ENCODE measurements at regions not wholly inside any gene's neighbourhood (a gene's known extent, or its start where the extent isn't known, plus 50 kb on each side); places are given as distances from the start of the nearest gene placed in this dataset.
"Not testable (repeated sequence)": the region's sequence is repeated elsewhere in the genome, so short reads cannot be mapped to it uniquely, and the experiment has no call there.

- Mint-ChIP-seq H3K36me3 (ENCODE audit: low read depth, unreplicated experiment) (no peaks in the 10 kb centered on the region), H3K9me3 (ENCODE audit: unreplicated experiment) (no peaks in the 10 kb centered on the region), H3K27me3 (ENCODE audit: unreplicated experiment) (no peaks in the 10 kb centered on the region), H3K27ac (ENCODE audit: unreplicated experiment) (no peak overlapping the region), H3K4me3 (ENCODE audit: unreplicated experiment) (peak overlapping the region; percentile 84), H3K4me1 (ENCODE audit: unreplicated experiment) (peaks cover 5% of the 10 kb centered on the region)
- DNase-seq (ENCODE audit: low spot score) = peak; percentile 85
- TF ChIP-seq CTCF (IDR thresholded peaks at IDR 0.05; ENCODE audit: unreplicated experiment) = peak; percentile 72
Measured at GRCh38 chr6:27126815-27127537, 120.5 kb upstream of the PRSS16 start.

- not testable (repeated sequence) for H3K4me1 Mint-ChIP-seq (ENCODE audit: unreplicated experiment); H3K27me3 Mint-ChIP-seq (ENCODE audit: unreplicated experiment); DNase-seq (ENCODE audit: low spot score); H3K36me3 Mint-ChIP-seq (ENCODE audit: low read depth, unreplicated experiment); H3K4me3 Mint-ChIP-seq (ENCODE audit: unreplicated experiment); H3K27ac Mint-ChIP-seq (ENCODE audit: unreplicated experiment); H3K9me3 Mint-ChIP-seq (ENCODE audit: unreplicated experiment)
Measured at GRCh38 chr6:27127874-27128273, 119.6 kb upstream of the PRSS16 start.

- peaks cover 8% of the 10 kb centered on the region for H3K4me1 Mint-ChIP-seq (ENCODE audit: unreplicated experiment)
- H3K9me3 Mint-ChIP-seq (ENCODE audit: unreplicated experiment) = no peaks in the 10 kb centered on the region
- no peaks in the 10 kb centered on the region for H3K36me3 Mint-ChIP-seq (ENCODE audit: low read depth, unreplicated experiment)
- H3K27me3 Mint-ChIP-seq (ENCODE audit: unreplicated experiment) = no peaks in the 10 kb centered on the region
- no peak overlapping the region for H3K27ac Mint-ChIP-seq (ENCODE audit: unreplicated experiment)
- H3K4me3 Mint-ChIP-seq (ENCODE audit: unreplicated experiment) = no peak overlapping the region
- no peak for DNase-seq (ENCODE audit: low spot score)
- no peak for TF ChIP-seq CTCF (IDR thresholded peaks at IDR 0.05; ENCODE audit: unreplicated experiment)
Measured at GRCh38 chr6:27128311-27129094, 119.0 kb upstream of the PRSS16 start.

- DNase-seq (ENCODE audit: low spot score) = no peak
- no peaks in the 10 kb centered on the region for H3K27me3 Mint-ChIP-seq (ENCODE audit: unreplicated experiment)
- H3K4me1 Mint-ChIP-seq (ENCODE audit: unreplicated experiment) = peaks cover 13% of the 10 kb centered on the region
- no peaks in the 10 kb centered on the region for H3K36me3 Mint-ChIP-seq (ENCODE audit: low read depth, unreplicated experiment)
- no peaks in the 10 kb centered on the region for H3K9me3 Mint-ChIP-seq (ENCODE audit: unreplicated experiment)
- no peak overlapping the region for H3K27ac Mint-ChIP-seq (ENCODE audit: unreplicated experiment)
- TF ChIP-seq CTCF (IDR thresholded peaks at IDR 0.05; ENCODE audit: unreplicated experiment) = no peak
- H3K4me3 Mint-ChIP-seq (ENCODE audit: unreplicated experiment) = no peak overlapping the region
Measured at GRCh38 chr6:27129095-27129815, 118.2 kb upstream of the PRSS16 start.

- Mint-ChIP-seq H3K4me3 (ENCODE audit: unreplicated experiment) (no peak overlapping the region), H3K27ac (ENCODE audit: unreplicated experiment) (no peak overlapping the region)
Measured at GRCh38 chr6:27129917-27130316, 117.6 kb upstream of the PRSS16 start.

More at GRCh38 chr6:27129917-27130316, 117.6 kb upstream of the PRSS16 start:
- Mint-ChIP-seq H3K9me3 (ENCODE audit: unreplicated experiment) (no peaks in the 10 kb centered on the region), H3K36me3 (ENCODE audit: low read depth, unreplicated experiment) (no peaks in the 10 kb centered on the region), H3K4me1 (ENCODE audit: unreplicated experiment) (peaks cover 13% of the 10 kb centered on the region), H3K27me3 (ENCODE audit: unreplicated experiment) (no peaks in the 10 kb centered on the region)
- no peak for DNase-seq (ENCODE audit: low spot score)
- TF ChIP-seq CTCF (IDR thresholded peaks at IDR 0.05; ENCODE audit: unreplicated experiment) = no peak
